ENCODE measurements at regions not wholly inside any gene's neighbourhood (a gene's known extent, or its start where the extent isn't known, plus 50 kb on each side); places are given as distances from the start of the nearest gene placed in this dataset.

DNA sequence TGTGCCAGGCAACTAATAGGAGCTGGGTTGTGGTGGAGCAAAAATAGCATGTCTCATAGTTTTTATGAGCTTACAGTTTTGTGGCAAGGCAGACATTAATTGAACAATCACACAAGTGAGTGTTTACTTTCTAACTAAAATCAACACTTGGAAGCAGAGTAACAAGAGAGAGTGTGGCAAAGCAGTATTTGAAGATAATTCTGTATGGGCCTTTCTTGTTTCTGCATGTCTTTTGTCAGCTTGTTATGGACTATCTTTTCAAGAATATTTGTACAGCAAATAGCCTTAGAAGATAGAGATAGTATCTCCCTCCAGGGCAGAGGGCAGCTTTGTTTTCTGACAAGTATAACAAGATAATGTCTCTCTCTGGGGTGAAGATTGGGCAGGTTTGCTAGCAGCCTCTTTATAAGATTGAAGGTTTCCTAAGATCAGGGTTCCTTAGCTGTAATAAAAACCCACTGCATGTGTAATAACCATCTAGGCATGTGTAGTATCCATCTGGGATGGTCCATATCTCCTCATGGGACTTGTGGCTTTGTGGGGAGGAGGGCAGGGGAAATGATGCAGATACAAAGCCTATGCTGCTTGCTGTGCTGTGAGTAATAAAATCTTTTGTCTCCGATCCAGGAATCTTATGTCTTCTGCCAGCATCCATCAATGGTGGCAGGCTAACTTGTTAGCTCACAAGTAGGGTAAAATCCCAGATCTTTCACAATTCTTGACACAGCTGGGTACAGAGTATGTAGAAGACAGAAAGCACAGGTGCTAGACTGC, 479.9 kb downstream of the KDM4C start:
- Histone ChIP-seq H3K9me3 (ENCODE audit: low read depth) (no peaks in the 10 kb centered on the region), H3K4me1 (ENCODE audit: low read depth) (no peaks in the 10 kb centered on the region), H3K4me3 (no peak overlapping the region), H3K27me3 (no peaks in the 10 kb centered on the region), H3K36me3 (no peaks in the 10 kb centered on the region), H3K27ac (no peak overlapping the region)
- peak in 1 of 2 donors; percentile 89 for DNase-seq (ENCODE audit: low read depth in 1 of 2, low spot score in 1 of 2)
- TF ChIP-seq, protein P1, sequence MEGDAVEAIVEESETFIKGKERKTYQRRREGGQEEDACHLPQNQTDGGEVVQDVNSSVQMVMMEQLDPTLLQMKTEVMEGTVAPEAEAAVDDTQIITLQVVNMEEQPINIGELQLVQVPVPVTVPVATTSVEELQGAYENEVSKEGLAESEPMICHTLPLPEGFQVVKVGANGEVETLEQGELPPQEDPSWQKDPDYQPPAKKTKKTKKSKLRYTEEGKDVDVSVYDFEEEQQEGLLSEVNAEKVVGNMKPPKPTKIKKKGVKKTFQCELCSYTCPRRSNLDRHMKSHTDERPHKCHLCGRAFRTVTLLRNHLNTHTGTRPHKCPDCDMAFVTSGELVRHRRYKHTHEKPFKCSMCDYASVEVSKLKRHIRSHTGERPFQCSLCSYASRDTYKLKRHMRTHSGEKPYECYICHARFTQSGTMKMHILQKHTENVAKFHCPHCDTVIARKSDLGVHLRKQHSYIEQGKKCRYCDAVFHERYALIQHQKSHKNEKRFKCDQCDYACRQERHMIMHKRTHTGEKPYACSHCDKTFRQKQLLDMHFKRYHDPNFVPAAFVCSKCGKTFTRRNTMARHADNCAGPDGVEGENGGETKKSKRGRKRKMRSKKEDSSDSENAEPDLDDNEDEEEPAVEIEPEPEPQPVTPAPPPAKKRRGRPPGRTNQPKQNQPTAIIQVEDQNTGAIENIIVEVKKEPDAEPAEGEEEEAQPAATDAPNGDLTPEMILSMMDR (IDR thresholded peaks at IDR 0.05; ENCODE audit: low read depth, low read length), result no peak

DNA sequence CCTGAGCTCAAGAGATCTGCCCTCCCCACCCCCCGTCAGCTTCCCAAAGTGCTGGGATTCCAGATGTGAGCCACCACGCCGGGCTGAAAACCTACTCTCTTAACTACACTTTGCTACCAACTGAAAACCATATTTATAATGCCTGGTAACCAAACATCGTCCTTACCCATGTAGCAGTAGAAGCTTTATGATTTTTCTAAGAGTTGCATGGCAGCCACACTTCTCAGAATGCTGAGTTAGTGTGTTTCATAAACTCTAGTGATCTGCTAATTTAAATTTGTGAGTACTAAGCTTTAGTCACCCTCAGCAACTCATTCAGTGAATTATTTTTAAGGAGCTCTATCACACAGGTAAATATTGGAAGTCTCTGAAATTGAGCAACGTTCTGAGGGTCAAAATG, 478.4 kb downstream of the KDM4C start:
- H3K36me3 ChIP-seq, result no peaks in the 10 kb centered on the region
- TF ChIP-seq, protein P1 (IDR thresholded peaks at IDR 0.05; ENCODE audit: low read depth, low read length), result no peak

GRCh38 chr9:7234144-7234543, 476.4 kb downstream of the KDM4C start:
- peak; percentile 21 to 63 for DNase-seq (ENCODE audit: low read depth in 1 of 2, low spot score in 1 of 2)
- H3K4me1 ChIP-seq (ENCODE audit: low read depth), result no peaks in the 10 kb centered on the region
- H3K4me3 ChIP-seq, result no peak overlapping the region
- no peaks in the 10 kb centered on the region for H3K36me3 ChIP-seq
- H3K27ac ChIP-seq, result no peak overlapping the region
- TF ChIP-seq, protein P1 (IDR thresholded peaks at IDR 0.05; ENCODE audit: low read depth, low read length), result peak; percentile 80
- H3K27me3 ChIP-seq, result no peaks in the 10 kb centered on the region
- H3K9me3 ChIP-seq (ENCODE audit: low read depth), result no peaks in the 10 kb centered on the region

More for the DNA sequence above, 478.4 kb downstream of the KDM4C start:
- Histone ChIP-seq H3K27ac (no peak overlapping the region), H3K9me3 (ENCODE audit: low read depth) (no peaks in the 10 kb centered on the region), H3K4me1 (ENCODE audit: low read depth) (no peaks in the 10 kb centered on the region), H3K4me3 (no peak overlapping the region), H3K27me3 (no peaks in the 10 kb centered on the region)
- no peak for DNase-seq (ENCODE audit: low read depth in 1 of 2, low spot score in 1 of 2)

- no peak for DNase-seq (ENCODE audit: low read depth in 1 of 2, low spot score in 1 of 2)
Observed at GRCh38 chr9:7229571-7229970, 471.8 kb downstream of the KDM4C start.

GRCh38 chr9:7228726-7229125, 471.0 kb downstream of the KDM4C start:
- H3K36me3 ChIP-seq, result no peaks in the 10 kb centered on the region
- H3K9me3 ChIP-seq (ENCODE audit: low read depth), result no peaks in the 10 kb centered on the region
- H3K4me1 ChIP-seq (ENCODE audit: low read depth), result peaks cover 3% of the 10 kb centered on the region
- no peak overlapping the region for H3K27ac ChIP-seq
- H3K4me3 ChIP-seq, result no peak overlapping the region
- H3K27me3 ChIP-seq, result no peaks in the 10 kb centered on the region
- TF ChIP-seq, protein P1 (IDR thresholded peaks at IDR 0.05; ENCODE audit: low read depth, low read length), result no peak
- no peak for DNase-seq (ENCODE audit: low read depth in 1 of 2, low spot score in 1 of 2)

More at GRCh38 chr9:7229571-7229970, 471.8 kb downstream of the KDM4C start:
- Histone ChIP-seq H3K4me3 (no peak overlapping the region), H3K27ac (no peak overlapping the region), H3K36me3 (no peaks in the 10 kb centered on the region), H3K4me1 (ENCODE audit: low read depth) (no peaks in the 10 kb centered on the region), H3K9me3 (ENCODE audit: low read depth) (no peaks in the 10 kb centered on the region), H3K27me3 (no peaks in the 10 kb centered on the region)
- TF ChIP-seq, protein P1 (IDR thresholded peaks at IDR 0.05; ENCODE audit: low read depth, low read length), result no peak
